Large intestine (tissue), 3 donors: ENCODE measurements at regions not wholly inside any gene's neighbourhood (a gene's known extent, or its start where the extent isn't known, plus 50 kb on each side); places are given as distances from the start of the nearest gene placed in this dataset.

Experiments
- DNase-seq, 2 donors: peaks; one replicate each; pipeline versions ENCODE4 v3.0.0 to v3.0.0-alpha.2; 2013
- H3K27ac ChIP-seq: one replicate; pipeline ENCODE4 v1.5.1; 2013; ENCODE audit warnings: low read length
- H3K27me3 ChIP-seq: 2 replicates; pipeline ENCODE4 v1.6.1; 2013; ENCODE audit warnings: low read length; ENCODE audit not compliant: control insufficient read depth, insufficient read depth
- H3K36me3 ChIP-seq: 2 replicates; pipeline ENCODE4 v1.6.1; 2013; ENCODE audit warnings: low read length; ENCODE audit not compliant: control insufficient read depth, insufficient read depth
- H3K4me1 ChIP-seq: one replicate; pipeline ENCODE4 v1.6.1; 2013; ENCODE audit warnings: low read length; ENCODE audit not compliant: control insufficient read depth, insufficient read depth
- H3K4me3 ChIP-seq: one replicate; pipeline ENCODE4 v1.5.1; 2013; ENCODE audit warnings: low read length
- H3K9me3 ChIP-seq: one replicate; pipeline ENCODE4 v1.6.1; 2013; ENCODE audit warnings: mild to moderate bottlenecking, low read depth, low read length, moderate library complexity; ENCODE audit not compliant: control insufficient read depth
- WGBS: methylation state at CpG from one replicate; pipeline ENCODE4 v1.1.5; 2013; ENCODE audit warnings: low lambda C conversion rate; ENCODE audit not compliant: insufficient coverage; 5-methylcytosine and 5-hydroxymethylcytosine counted together

DNA sequence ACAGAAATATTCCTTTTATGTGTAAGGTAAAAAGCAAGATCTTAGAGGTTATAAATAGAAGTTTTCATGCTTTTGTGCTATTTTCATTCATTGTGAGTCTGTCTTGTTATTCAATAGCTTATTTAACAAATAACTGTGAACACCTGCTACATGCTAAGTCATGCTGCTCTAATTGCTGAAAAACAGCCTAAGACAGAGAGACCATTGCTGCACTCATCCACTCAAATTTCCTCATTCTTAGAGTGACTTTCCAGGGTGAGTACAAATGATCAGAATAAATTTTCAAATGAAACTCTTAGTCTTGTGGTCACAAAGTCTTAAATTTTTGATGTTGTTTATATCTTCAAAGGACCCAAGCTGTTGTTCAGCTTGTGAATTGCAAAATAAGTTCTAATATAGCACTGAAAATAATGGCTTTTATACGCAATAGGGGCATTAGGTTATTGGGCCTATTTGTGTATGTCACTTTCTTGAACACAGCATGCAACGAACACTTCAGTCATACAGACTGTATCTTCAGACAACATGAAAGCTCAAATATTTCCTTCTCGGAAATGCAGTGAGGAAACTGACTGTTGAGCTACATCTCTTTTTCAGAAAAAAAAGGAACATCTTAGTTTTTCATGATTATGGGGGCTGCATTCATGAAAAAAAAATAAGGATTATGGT lies 247.9 kb upstream of the PCDH15 start:
- 71% methylated on average over 2 of the region's 3 CpGs for WGBS
- H3K4me3 ChIP-seq = no peak overlapping the region
- no peaks in the 10 kb centered on the region for H3K4me1 ChIP-seq
- no peaks in the 10 kb centered on the region for H3K9me3 ChIP-seq
- no peak for DNase-seq
- H3K27me3 ChIP-seq = no peaks in the 10 kb centered on the region
- no peaks in the 10 kb centered on the region for H3K36me3 ChIP-seq
- H3K27ac ChIP-seq = no peak overlapping the region

DNA sequence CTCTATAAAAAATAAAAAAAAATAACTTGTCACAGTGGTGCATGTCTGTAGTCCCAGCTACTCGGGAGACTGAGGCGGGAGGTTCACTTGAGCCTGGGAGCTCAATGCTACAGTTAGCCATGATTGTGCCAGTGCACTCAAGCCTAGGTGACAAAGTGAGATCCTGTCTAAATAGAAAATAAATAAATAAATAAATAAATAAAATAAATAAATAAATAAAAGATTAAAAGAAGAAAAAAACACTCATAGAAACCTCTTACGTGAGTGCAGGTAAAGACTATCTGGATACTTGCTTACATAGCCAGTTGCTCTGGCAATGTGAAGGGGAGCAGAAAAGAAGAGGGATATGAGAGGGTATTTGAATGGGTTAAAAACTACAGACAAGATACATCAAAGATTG lies 242.5 kb upstream of the PCDH15 start:
- Histone ChIP-seq H3K27ac (no peak overlapping the region), H3K4me1 (no peaks in the 10 kb centered on the region), H3K4me3 (no peak overlapping the region), H3K27me3 (no peaks in the 10 kb centered on the region), H3K36me3 (no peaks in the 10 kb centered on the region), H3K9me3 (no peaks in the 10 kb centered on the region)
- WGBS = 83% methylated on average over 1 of the region's 3 CpGs
- no peak for DNase-seq

DNA sequence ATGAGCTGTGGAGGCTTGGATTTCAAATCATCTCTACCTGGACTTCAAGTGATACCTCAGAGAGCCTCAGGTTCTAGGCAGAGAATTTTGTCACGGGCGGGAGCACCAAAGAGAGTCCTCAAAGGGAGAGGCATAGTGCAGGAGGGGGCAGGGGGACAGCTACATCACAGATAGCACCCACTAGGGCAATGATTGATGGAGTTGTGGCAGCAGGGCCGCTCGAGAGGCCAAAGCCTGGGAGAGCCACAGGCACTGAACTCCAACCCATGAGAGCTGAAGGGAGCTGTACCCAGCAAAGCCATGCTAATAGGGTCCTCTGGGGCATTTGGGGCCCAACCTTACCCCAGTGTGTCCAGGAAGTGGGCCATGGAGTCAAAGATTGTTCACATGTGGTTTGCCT lies 232.0 kb upstream of the PCDH15 start:
- no peaks in the 10 kb centered on the region for H3K4me1 ChIP-seq
- no peaks in the 10 kb centered on the region for H3K27me3 ChIP-seq
- H3K9me3 ChIP-seq = no peaks in the 10 kb centered on the region
- no peaks in the 10 kb centered on the region for H3K36me3 ChIP-seq
- no peak overlapping the region for H3K27ac ChIP-seq
- WGBS = no CpG with 5 or more reads among the region's 4 CpGs
- H3K4me3 ChIP-seq = no peak overlapping the region
- DNase-seq = no peak

GRCh38 chr10:55024713-55025112 lies 223.7 kb upstream of the PCDH15 start:
- Histone ChIP-seq H3K9me3 (no peaks in the 10 kb centered on the region), H3K27ac (no peak overlapping the region), H3K36me3 (no peaks in the 10 kb centered on the region), H3K4me3 (no peak overlapping the region), H3K27me3 (no peaks in the 10 kb centered on the region), H3K4me1 (no peaks in the 10 kb centered on the region)
- DNase-seq = no peak
- no CpG with 5 or more reads among the region's 1 CpG for WGBS

DNA sequence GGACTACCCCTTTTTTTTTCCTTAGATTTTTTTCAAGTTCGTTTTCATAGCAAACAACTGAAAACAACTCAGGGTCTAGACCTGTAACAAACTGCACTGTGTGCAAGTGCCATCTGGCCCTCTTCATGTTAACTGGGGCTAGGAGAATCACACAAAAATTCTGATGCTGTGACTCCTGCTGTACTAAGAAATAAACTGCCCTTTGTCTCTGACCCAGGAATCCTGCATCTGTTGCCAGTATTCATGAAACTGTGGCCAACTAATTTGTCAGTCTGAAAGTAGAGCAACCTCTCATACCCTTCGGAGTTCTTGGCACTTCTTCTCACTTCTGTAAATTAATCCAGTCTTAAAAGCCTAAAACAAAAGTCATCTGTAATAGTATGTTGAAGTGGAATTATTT lies 218.4 kb upstream of the PCDH15 start:
- no peak for DNase-seq
- WGBS = 33% methylated on average over 1 of the region's 2 CpGs
- no peak overlapping the region for H3K27ac ChIP-seq

GRCh38 chr10:55013318-55013717 lies 212.3 kb upstream of the PCDH15 start:
- Histone ChIP-seq H3K4me3 (no peak overlapping the region), H3K4me1 (no peaks in the 10 kb centered on the region)
- no peak for DNase-seq

More for the DNA sequence above, 218.4 kb upstream of the PCDH15 start:
- Histone ChIP-seq H3K9me3 (no peaks in the 10 kb centered on the region), H3K4me1 (no peaks in the 10 kb centered on the region), H3K36me3 (no peaks in the 10 kb centered on the region), H3K4me3 (no peak overlapping the region), H3K27me3 (no peaks in the 10 kb centered on the region)

DNA sequence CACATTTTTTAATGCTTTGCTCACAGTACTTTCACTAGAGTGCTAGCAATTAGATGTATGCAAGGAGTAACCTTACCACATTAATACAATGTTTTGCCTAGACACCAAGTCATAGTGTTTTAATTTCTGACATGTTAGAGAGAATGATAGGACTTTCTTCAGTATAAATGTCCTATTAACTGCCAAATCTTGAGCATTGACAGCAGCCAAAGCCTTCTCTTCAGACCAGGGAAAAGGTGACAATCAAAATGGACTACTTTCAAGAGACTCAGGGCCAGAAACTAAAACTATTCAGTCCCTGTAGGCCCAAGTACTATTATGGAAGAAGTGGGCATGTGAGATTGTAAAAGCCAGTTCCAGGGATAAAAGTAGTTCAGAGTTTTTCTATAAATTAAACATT lies 201.4 kb upstream of the PCDH15 start:
- Histone ChIP-seq H3K36me3 (no peaks in the 10 kb centered on the region), H3K27me3 (no peaks in the 10 kb centered on the region)

More at GRCh38 chr10:55013318-55013717, 212.3 kb upstream of the PCDH15 start:
- no peaks in the 10 kb centered on the region for H3K9me3 ChIP-seq
- H3K27ac ChIP-seq = no peak overlapping the region
- no peaks in the 10 kb centered on the region for H3K36me3 ChIP-seq
- no peaks in the 10 kb centered on the region for H3K27me3 ChIP-seq

DNA sequence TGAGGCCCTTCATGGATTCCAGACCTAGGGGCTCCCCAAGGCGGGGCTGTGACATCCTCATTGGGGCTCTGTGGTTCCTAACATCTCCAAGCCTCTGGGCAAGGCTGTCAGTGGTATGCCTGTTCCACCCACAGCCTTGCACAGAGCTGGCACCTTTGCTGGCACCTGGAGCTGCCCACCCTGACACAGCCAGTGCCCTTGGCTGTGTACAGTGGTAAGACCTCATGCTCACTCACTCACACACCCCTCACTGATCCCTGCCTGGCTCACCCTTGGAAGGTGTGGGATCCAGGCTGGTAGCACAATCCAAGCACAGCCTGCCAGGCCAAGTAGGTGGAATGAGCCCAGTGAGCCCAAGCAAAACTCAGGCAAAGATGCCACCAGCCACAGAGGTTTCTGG lies 200.4 kb upstream of the PCDH15 start:
- DNase-seq = no peak
- no peaks in the 10 kb centered on the region for H3K27me3 ChIP-seq
- H3K4me3 ChIP-seq = no peak overlapping the region
- H3K27ac ChIP-seq = no peak overlapping the region
- WGBS = no CpG with 5 or more reads among the region's 1 CpG
- no peaks in the 10 kb centered on the region for H3K9me3 ChIP-seq
- no peaks in the 10 kb centered on the region for H3K36me3 ChIP-seq
- no peaks in the 10 kb centered on the region for H3K4me1 ChIP-seq

More for the DNA sequence above, 201.4 kb upstream of the PCDH15 start:
- no peak for DNase-seq
- Histone ChIP-seq H3K27ac (no peak overlapping the region), H3K4me1 (no peaks in the 10 kb centered on the region), H3K9me3 (no peaks in the 10 kb centered on the region), H3K4me3 (no peak overlapping the region)

DNA sequence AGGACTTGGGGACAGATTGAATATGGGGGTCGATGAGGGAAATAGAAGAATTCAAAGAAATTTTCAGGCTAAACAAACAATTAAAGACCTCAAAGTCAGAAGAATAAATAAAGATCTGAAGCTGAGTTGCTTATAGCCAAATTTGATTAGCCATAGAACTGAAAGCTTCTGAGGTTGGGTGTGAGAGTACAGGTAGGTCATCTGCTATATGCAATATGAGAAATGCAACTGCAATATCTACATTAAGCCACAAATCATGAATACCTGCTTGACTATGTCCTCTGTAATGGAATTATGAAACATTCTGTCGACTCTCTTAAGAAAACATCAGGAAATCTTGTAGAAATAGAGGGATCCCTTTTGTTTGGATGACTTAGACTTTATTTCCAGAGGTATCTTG lies 192.1 kb upstream of the PCDH15 start:
- H3K9me3 ChIP-seq = no peaks in the 10 kb centered on the region
- H3K36me3 ChIP-seq = no peaks in the 10 kb centered on the region
- H3K4me1 ChIP-seq = no peaks in the 10 kb centered on the region
- no peaks in the 10 kb centered on the region for H3K27me3 ChIP-seq
- no peak overlapping the region for H3K4me3 ChIP-seq
- 88% methylated on average over 1 of the region's 2 CpGs for WGBS
- no peak overlapping the region for H3K27ac ChIP-seq
- DNase-seq = no peak

DNA sequence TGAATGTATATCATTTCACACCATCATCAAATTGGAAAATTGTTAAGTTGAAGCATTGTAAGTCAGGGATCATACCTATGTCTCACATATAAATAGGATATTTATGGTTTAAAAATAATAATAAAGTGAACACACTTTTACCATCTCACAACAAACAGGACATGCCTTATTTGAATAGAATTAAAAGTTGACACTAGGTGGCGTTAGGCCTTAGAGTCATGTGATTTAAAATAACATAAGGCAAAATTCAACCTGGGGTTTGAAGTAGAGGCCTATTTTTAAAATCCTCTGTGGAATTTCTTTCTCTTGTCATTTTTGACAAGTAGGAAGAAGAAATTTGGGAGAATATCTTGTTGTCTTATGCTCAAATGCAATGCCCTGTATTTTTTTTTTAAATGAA lies 184.7 kb upstream of the PCDH15 start:
- DNase-seq = no peak
- no peaks in the 10 kb centered on the region for H3K27me3 ChIP-seq
- H3K27ac ChIP-seq = no peak overlapping the region
- H3K36me3 ChIP-seq = no peaks in the 10 kb centered on the region
- H3K4me1 ChIP-seq = no peaks in the 10 kb centered on the region
- no peak overlapping the region for H3K4me3 ChIP-seq
- no CpG with 5 or more reads among the region's 1 CpG for WGBS
- no peaks in the 10 kb centered on the region for H3K9me3 ChIP-seq

GRCh38 chr10:54983255-54983654 lies 182.2 kb upstream of the PCDH15 start:
- Histone ChIP-seq H3K36me3 (no peaks in the 10 kb centered on the region), H3K27me3 (no peaks in the 10 kb centered on the region), H3K27ac (no peak overlapping the region), H3K4me1 (no peaks in the 10 kb centered on the region), H3K9me3 (no peaks in the 10 kb centered on the region), H3K4me3 (no peak overlapping the region)
- DNase-seq = no peak
